Neuronal stem cell (in vitro differentiated cells): ENCODE measurements at regions not wholly inside any gene's neighbourhood (a gene's known extent, or its start where the extent isn't known, plus 50 kb on each side); places are given as distances from the start of the nearest gene placed in this dataset.

Experiments used
- DNase-seq: peaks from one replicate; pipeline ENCODE4 v3.0.0-alpha.2; 2013; ENCODE audit warnings: low spot score
- H2AFZ ChIP-seq: one replicate; pipeline ENCODE4 v1.6.1; 2013; ENCODE audit warnings: mild to moderate bottlenecking, low read length, inconsistent platforms
- H2AK5ac ChIP-seq: 2 replicates; pipeline ENCODE4 v1.6.1; 2013; ENCODE audit warnings: low read depth, mild to moderate bottlenecking, inconsistent platforms, low read length, moderate library complexity, mixed read lengths
- H2BK120ac ChIP-seq: 2 replicates; pipeline ENCODE4 v1.6.1; 2013; ENCODE audit warnings: low read depth, mild to moderate bottlenecking, inconsistent platforms, low read length, moderate library complexity, mixed read lengths
- H2BK12ac ChIP-seq: one replicate; pipeline ENCODE4 v1.6.1; 2013; ENCODE audit warnings: low read length, inconsistent platforms
- H2BK15ac ChIP-seq: 2 replicates; pipeline ENCODE4 v1.6.1; 2013; ENCODE audit warnings: mild to moderate bottlenecking, low read length, inconsistent platforms, mixed read lengths
- H2BK5ac ChIP-seq: one replicate; pipeline ENCODE4 v1.6.1; 2013; ENCODE audit warnings: inconsistent platforms, mild to moderate bottlenecking, low read length, moderate library complexity
- H3K14ac ChIP-seq: one replicate; pipeline ENCODE4 v1.6.1; 2013; ENCODE audit warnings: low read length, inconsistent platforms
- H3K18ac ChIP-seq: 2 replicates; pipeline ENCODE4 v1.6.1; 2013; ENCODE audit warnings: low read length, inconsistent platforms
- H3K23ac ChIP-seq: 2 replicates; pipeline ENCODE4 v1.6.1; 2013; ENCODE audit warnings: low read depth, mild to moderate bottlenecking, mixed read lengths, low read length, inconsistent platforms; ENCODE audit not compliant: poor library complexity
- H3K27ac ChIP-seq: replicated peaks from 3 replicates; pipeline ENCODE4 v1.5.1; 2013; ENCODE audit warnings: low read length, inconsistent platforms
- H3K27me3 ChIP-seq, 3 experiments: 2 replicates each; pipeline ENCODE4 v1.6.1; 2013; ENCODE audit warnings: low read length in 3 of 3, mild to moderate bottlenecking in 2 of 3, inconsistent platforms in 1 of 3, low read depth in 1 of 3, mixed read lengths in 1 of 3, moderate library complexity in 1 of 3; ENCODE audit not compliant: control insufficient read depth in 3 of 3, insufficient read depth in 3 of 3
- H3K36me3 ChIP-seq, 2 donors: replicated peaks in 1 of 2; 2 replicates each; pipeline ENCODE4 v1.6.1; 2013; ENCODE audit warnings: low read length in 2 of 2; ENCODE audit not compliant: control insufficient read depth in 2 of 2, insufficient read depth in 2 of 2
- H3K4ac ChIP-seq: 2 replicates; pipeline ENCODE4 v1.6.1; 2013; ENCODE audit warnings: inconsistent platforms, mild to moderate bottlenecking, low read length, moderate library complexity
- H3K4me1 ChIP-seq, 2 donors: 1 replicate in 1 of 2; 2 replicates in 1 of 2; pipeline ENCODE4 v1.6.1; 2013; ENCODE audit warnings: low read length in 2 of 2, low read depth in 1 of 2; ENCODE audit not compliant: control insufficient read depth in 2 of 2, insufficient read depth in 1 of 2
- H3K4me2 ChIP-seq: one replicate; pipeline ENCODE4 v1.6.1; 2013; ENCODE audit warnings: mild to moderate bottlenecking, low read length, inconsistent platforms; ENCODE audit not compliant: insufficient read depth, poor library complexity, severe bottlenecking
- H3K4me3 ChIP-seq, 2 donors: 2 replicates each; pipeline ENCODE4 v1.5.1; 2013; ENCODE audit warnings: low read length in 2 of 2, mild to moderate bottlenecking in 2 of 2, inconsistent platforms in 1 of 2, moderate library complexity in 1 of 2
- H3K79me1 ChIP-seq: one replicate; pipeline ENCODE4 v1.6.1; 2013; ENCODE audit warnings: low read depth, mild to moderate bottlenecking, inconsistent platforms, low read length, moderate library complexity
- H3K9ac ChIP-seq: one replicate; pipeline ENCODE4 v1.6.1; 2013; ENCODE audit warnings: mild to moderate bottlenecking, low read depth, low read length, inconsistent platforms; ENCODE audit not compliant: poor library complexity
- H3K9me3 ChIP-seq, 2 donors: replicated peaks in 1 of 2; 2 replicates each; pipeline versions ENCODE3 to v1.6.1; 2013; ENCODE audit warnings: low read length in 2 of 2, mild to moderate bottlenecking in 2 of 2, inconsistent platforms in 1 of 2, low read depth in 1 of 2, mixed read lengths in 1 of 2, moderate library complexity in 1 of 2; ENCODE audit not compliant: control insufficient read depth in 2 of 2, insufficient read depth in 1 of 2
- H4K8ac ChIP-seq: one replicate; pipeline ENCODE4 v1.6.1; 2013; ENCODE audit warnings: low read depth, mild to moderate bottlenecking, inconsistent platforms, low read length, moderate library complexity
- H4K91ac ChIP-seq: one replicate; pipeline ENCODE4 v1.6.1; 2013; ENCODE audit warnings: low read length, low read depth, mild to moderate bottlenecking, inconsistent platforms; ENCODE audit not compliant: poor library complexity
- WGBS, 2 donors: extraction: QIAGEN DNeasy Blood & Tissue Kit; methylation state at CpG; one replicate each; pipeline ENCODE4 v1.1.7; 2013; ENCODE audit warnings: missing lambda C conversion rate in 2 of 2, mixed read lengths in 1 of 2; ENCODE audit not compliant: insufficient read length in 2 of 2, insufficient replicate concordance in 1 of 2; ENCODE audit errors: extremely low coverage in 2 of 2; 5-methylcytosine and 5-hydroxymethylcytosine counted together

GRCh38 chr2:144081272-144081671, 438.6 kb downstream of the ZEB2 start:
- Histone ChIP-seq H3K14ac (no peak overlapping the region), H2BK120ac (no peak overlapping the region), H2BK15ac (no peak overlapping the region), H2BK12ac (no peak overlapping the region), H4K8ac (no peak overlapping the region), H3K23ac (no peak overlapping the region), H2AK5ac (no peak overlapping the region), H3K4me3 (no peak overlapping the region), H3K9ac (no peak overlapping the region), H3K9me3 (no peaks in the 10 kb centered on the region), H3K27me3 (no peaks in the 10 kb centered on the region), H3K79me1 (no peaks in the 10 kb centered on the region), H3K36me3 (no peaks in the 10 kb centered on the region), H2BK5ac (no peak overlapping the region), H3K27ac (no peak overlapping the region), H3K18ac (no peak overlapping the region), H4K91ac (no peak overlapping the region), H3K4me2 (no peak overlapping the region), H2AFZ (no peak overlapping the region), H3K4ac (no peak overlapping the region), H3K4me1 (peaks cover 3 to 14% of the 10 kb centered on the region in 2 donors)
- WGBS, 2 donors: no CpG with 5 or more reads among the region's 2 CpGs
- no peak for DNase-seq

- no peak overlapping the region for H3K18ac ChIP-seq
- H3K4me2 ChIP-seq: no peak overlapping the region
- DNase-seq: no peak
- no peaks in the 10 kb centered on the region for H3K79me1 ChIP-seq
- H4K8ac ChIP-seq: no peak overlapping the region
- H3K9me3 ChIP-seq: no peaks in the 10 kb centered on the region
- H3K9ac ChIP-seq: no peak overlapping the region
- H2BK12ac ChIP-seq: no peak overlapping the region
- no peaks in the 10 kb centered on the region for H3K36me3 ChIP-seq
- H4K91ac ChIP-seq: no peak overlapping the region
- H2BK120ac ChIP-seq: no peak overlapping the region
- no peak overlapping the region for H3K4ac ChIP-seq
- H2AFZ ChIP-seq: no peak overlapping the region
- H2BK5ac ChIP-seq: no peak overlapping the region
- H2AK5ac ChIP-seq: no peak overlapping the region
- H3K27ac ChIP-seq: no peak overlapping the region
- no peak overlapping the region for H3K23ac ChIP-seq
- no peaks in the 10 kb centered on the region for H3K27me3 ChIP-seq
- H2BK15ac ChIP-seq: no peak overlapping the region
- peaks cover 3 to 14% of the 10 kb centered on the region in 2 donors for H3K4me1 ChIP-seq
- H3K14ac ChIP-seq: no peak overlapping the region
- H3K4me3 ChIP-seq: no peak overlapping the region
Observed at GRCh38 chr2:144079803-144080202, 440.1 kb downstream of the ZEB2 start.

- no peak overlapping the region for H3K4me3 ChIP-seq
- no peak overlapping the region for H3K18ac ChIP-seq
- peaks cover 3 to 14% of the 10 kb centered on the region in 2 donors for H3K4me1 ChIP-seq
- H3K4ac ChIP-seq: no peak overlapping the region
- H2AK5ac ChIP-seq: no peak overlapping the region
- H2BK15ac ChIP-seq: no peak overlapping the region
- no peak overlapping the region for H3K9ac ChIP-seq
- H3K27ac ChIP-seq: no peak overlapping the region
- H3K36me3 ChIP-seq: no peaks in the 10 kb centered on the region
- H3K14ac ChIP-seq: no peak overlapping the region
- DNase-seq: no peak
- no peaks in the 10 kb centered on the region for H3K9me3 ChIP-seq
- H3K79me1 ChIP-seq: no peaks in the 10 kb centered on the region
- H3K27me3 ChIP-seq: no peaks in the 10 kb centered on the region
- no peak overlapping the region for H4K91ac ChIP-seq
- H3K23ac ChIP-seq: no peak overlapping the region
- no peak overlapping the region for H2BK120ac ChIP-seq
- no peak overlapping the region for H3K4me2 ChIP-seq
- H2AFZ ChIP-seq: no peak overlapping the region
- H2BK5ac ChIP-seq: no peak overlapping the region
- H4K8ac ChIP-seq: no peak overlapping the region
- H2BK12ac ChIP-seq: no peak overlapping the region
- no CpG with 5 or more reads among the region's 3 CpGs for WGBS, 2 donors
Observed at GRCh38 chr2:144078802-144079724, 440.9 kb downstream of the ZEB2 start.

GRCh38 chr2:144078106-144078505, 441.8 kb downstream of the ZEB2 start:
- H3K79me1 ChIP-seq: no peaks in the 10 kb centered on the region
- no peak overlapping the region for H4K91ac ChIP-seq
- no peak overlapping the region for H4K8ac ChIP-seq
- no peak overlapping the region for H2AK5ac ChIP-seq
- no peak overlapping the region for H2BK15ac ChIP-seq
- H2AFZ ChIP-seq: peak overlapping the region; percentile 43
- H3K9ac ChIP-seq: no peak overlapping the region
- no peak overlapping the region for H3K4me3 ChIP-seq
- no peaks in the 10 kb centered on the region for H3K36me3 ChIP-seq
- no peak overlapping the region for H3K14ac ChIP-seq
- H3K4me2 ChIP-seq: no peak overlapping the region
- no peak overlapping the region for H2BK12ac ChIP-seq
- no peak overlapping the region for H3K27ac ChIP-seq
- H3K18ac ChIP-seq: no peak overlapping the region
- DNase-seq: no peak
- H2BK5ac ChIP-seq: no peak overlapping the region
- no peak overlapping the region for H3K23ac ChIP-seq
- H3K27me3 ChIP-seq: no peaks in the 10 kb centered on the region
- peaks cover 3 to 14% of the 10 kb centered on the region in 2 donors for H3K4me1 ChIP-seq
- no peak overlapping the region for H3K4ac ChIP-seq
- H3K9me3 ChIP-seq: no peaks in the 10 kb centered on the region
- H2BK120ac ChIP-seq: no peak overlapping the region
